A549 (cell line): ENCODE measurements at regions not wholly inside any gene's neighbourhood (a gene's known extent, or its start where the extent isn't known, plus 50 kb on each side); places are given as distances from the start of the nearest gene placed in this dataset.
A peak's percentile ranks its signal among the peaks of the same experiment; 100 is the strongest.

Experiments
- ATAC-seq, 2 experiments: fragments of 200-7000 bp in 1 of 2; fragments of >200 bp in 1 of 2; cut with Nextera tagmentation in 1 of 2; cut with Tn5 transposase in 1 of 2; 3 replicates each; pipeline versions ENCODE4 v1.8.0 to v1.9.1; 2018 to 2020; ENCODE audit warnings: mild to moderate bottlenecking in 1 of 2, moderate library complexity in 1 of 2
- CTCF ChIA-PET: fragments of 300-600 bp; sonication (Branson Sonifier 250); formaldehyde crosslinking; extraction: SDS; loops from one replicate; lab custom pipeline; 2021; ENCODE audit warnings: antibody characterized with exemption, inconsistent platforms; lab: Yijun Ruan, JAX
- POLR2A ChIA-PET: fragments of 350-600 bp; formaldehyde crosslinking; extraction: SDS; loops from one replicate; lab custom pipeline; 2021; ENCODE audit warnings: antibody characterized with exemption, inconsistent platforms; lab: Yijun Ruan, JAX
- DNase-seq, 2 experiments: peaks; one replicate each; pipeline versions ENCODE4 v3.0.0 to v3.0.0-alpha.2; 2011 to 2016; ENCODE audit warnings: low read depth in 1 of 2, low spot score in 1 of 2
- FAIRE-seq: peaks from 2 replicates; lab custom pipeline; 2011; peaks lifted over from hg19 to GRCh38; lab: Jason Lieb, UNC
- H3K27ac ChIP-seq, 2 experiments: fragments of >200 bp; sonication (Bioruptor Twin); formaldehyde crosslinking; 3 replicates each; pipeline ENCODE4 v1.5.1; 2016 to 2017
- H3K4me1 ChIP-seq: fragments of >200 bp; sonication (Bioruptor Twin); formaldehyde crosslinking; 3 replicates; pipeline ENCODE4 v1.6.1; 2016
- H3K4me2 ChIP-seq: fragments of >200 bp; sonication (Bioruptor Twin); formaldehyde crosslinking; 3 replicates; pipeline ENCODE4 v1.6.1; 2016
- H3K4me3 ChIP-seq: fragments of >200 bp; sonication (Bioruptor Twin); formaldehyde crosslinking; 3 replicates; pipeline ENCODE4 v1.5.1; 2016
- H3K9me3 ChIP-seq: fragments of >200 bp; sonication (Bioruptor Twin); formaldehyde crosslinking; 3 replicates; pipeline ENCODE4 v1.6.1; 2016
- ATOH8 ChIP-seq: fragments of 250-450 bp; sonication (Bioruptor Pico); IDR thresholded peaks from 2 replicates; pipeline ENCODE4 v1.5.0; 2020; ENCODE audit warnings: low read depth, mild to moderate bottlenecking, moderate library complexity
- BHLHE40 ChIP-seq: IDR thresholded peaks from 2 replicates; pipeline ENCODE4 v1.6.1; 2012; ENCODE audit warnings: low read depth, low read length, inconsistent platforms
- CBX2 ChIP-seq: fragments of 200-600 bp; sonication (generic); IDR thresholded peaks from 2 replicates; pipeline ENCODE4 v1.6.1; 2016; ENCODE audit warnings: low read depth, mild to moderate bottlenecking, borderline replicate concordance
- CBX8 ChIP-seq: fragments of 200-600 bp; sonication (generic); IDR thresholded peaks from 2 replicates; pipeline ENCODE4 v1.6.1; 2016
- EHMT2 ChIP-seq: fragments of 200-600 bp; sonication (generic); IDR thresholded peaks from 2 replicates; pipeline ENCODE4 v1.6.1; 2016; ENCODE audit warnings: antibody characterized with exemption, low read depth, mild to moderate bottlenecking, moderate library complexity
- EP300 ChIP-seq, 2 experiments: fragments of >200 bp; sonication (Bioruptor Twin); formaldehyde crosslinking; IDR thresholded peaks; 2 replicates in 1 of 2; 3 replicates in 1 of 2; pipeline ENCODE4 v1.6.1; 2016 to 2017
- FOSB ChIP-seq: fragments of 250-450 bp; sonication (Bioruptor Pico); IDR thresholded peaks from 2 replicates; pipeline ENCODE4 v1.5.0; 2020; ENCODE audit warnings: mild to moderate bottlenecking, moderate library complexity
- GATA3 ChIP-seq: IDR thresholded peaks from 2 replicates; pipeline ENCODE4 v1.6.1; 2012; ENCODE audit warnings: borderline replicate concordance
- HDAC2 ChIP-seq: fragments of 200-600 bp; sonication (generic); IDR thresholded peaks from 2 replicates; pipeline ENCODE4 v1.6.1; 2016
- HEYL ChIP-seq: fragments of 250-450 bp; sonication (Bioruptor Pico); IDR thresholded peaks from 2 replicates; pipeline ENCODE4 v1.8.0; 2021; ENCODE audit warnings: mild to moderate bottlenecking, moderate library complexity
- HOXB13 ChIP-seq: fragments of 250-450 bp; sonication (Bioruptor Pico); IDR thresholded peaks from 2 replicates; pipeline ENCODE4 v1.5.0; 2020; ENCODE audit warnings: low read depth, mild to moderate bottlenecking, moderate library complexity
- JUNB ChIP-seq: fragments of >200 bp; sonication (Bioruptor Twin); formaldehyde crosslinking; IDR thresholded peaks from 2 replicates; pipeline ENCODE4 v1.6.1; 2016
- KDM1A ChIP-seq: fragments of 200-600 bp; sonication (generic); IDR thresholded peaks from 2 replicates; pipeline ENCODE4 v1.6.1; 2016; ENCODE audit warnings: low read depth, mild to moderate bottlenecking
- MAFK ChIP-seq: fragments of 450-650 bp; IDR thresholded peaks from 2 replicates; pipeline ENCODE4 v1.6.1; 2014; ENCODE audit not compliant: partially characterized antibody
- MYC ChIP-seq: IDR thresholded peaks from 2 replicates; pipeline ENCODE4 v1.6.1; 2012; ENCODE audit warnings: mild to moderate bottlenecking, inconsistent platforms, low read length, improper control_type of control experiment, borderline replicate concordance
- NPAS2 ChIP-seq: fragments of 250-450 bp; sonication (Bioruptor Pico); IDR thresholded peaks from 2 replicates; pipeline ENCODE4 v1.8.0; 2022; ENCODE audit warnings: mild to moderate bottlenecking, moderate library complexity, borderline replicate concordance
- POLR2A ChIP-seq: IDR thresholded peaks from 2 replicates; pipeline ENCODE4 v1.6.1; 2012; ENCODE audit warnings: mild to moderate bottlenecking, low read length
- REST ChIP-seq: fragments of 200-600 bp; sonication (generic); IDR thresholded peaks from 2 replicates; pipeline ENCODE4 v1.6.1; 2016; ENCODE audit warnings: antibody characterized with exemption, mild to moderate bottlenecking, moderate library complexity
- RFX5 ChIP-seq: fragments of 450-650 bp; IDR thresholded peaks from 2 replicates; pipeline ENCODE4 v1.7.1; 2014; ENCODE audit warnings: antibody characterized with exemption, mild to moderate bottlenecking, moderate library complexity
- SREBF2 ChIP-seq: fragments of 450-650 bp; IDR thresholded peaks from 2 replicates; pipeline ENCODE4 v1.6.1; 2014; ENCODE audit warnings: mild to moderate bottlenecking, moderate library complexity
- TFCP2L1 ChIP-seq: fragments of 250-450 bp; sonication (Bioruptor Pico); IDR thresholded peaks from 2 replicates; pipeline ENCODE4 v1.5.0; 2021; ENCODE audit warnings: mild to moderate bottlenecking
- TP53 ChIP-seq: fragments of 250-450 bp; sonication (Bioruptor Pico); IDR thresholded peaks from 2 replicates; pipeline ENCODE4 v1.5.0; 2021; ENCODE audit warnings: mild to moderate bottlenecking, moderate library complexity
- ZC3H11A ChIP-seq: fragments of 450-650 bp; IDR thresholded peaks from 2 replicates; pipeline ENCODE4 v1.6.1; 2014; ENCODE audit warnings: antibody characterized with exemption, mild to moderate bottlenecking
- ZNF302 ChIP-seq: fragments of 250-450 bp; sonication (Bioruptor Pico); IDR thresholded peaks from 2 replicates; pipeline ENCODE4 v1.9.0; 2021; ENCODE audit warnings: inconsistent platforms, mild to moderate bottlenecking, moderate library complexity
- WGBS: methylation state at CpG from one replicate; pipeline ENCODE4 v1.1.6; 2017; ENCODE audit errors: missing lambda C conversion rate; 5-methylcytosine and 5-hydroxymethylcytosine counted together

- TF ChIP-seq CBX2 (no peak), GATA3 (no peak), MAFK (no peak), KDM1A (no peak), ZC3H11A (no peak)
These were observed 139.0 kb upstream of the ITGA1 start (continued) for GRCh38 chr5:52648726-52649125.

GRCh38 chr5:52655163-52655562 lies 132.6 kb upstream of the ITGA1 start:
- WGBS: 0% methylated on average over 1 of the region's 1 CpG
- POLR2A ChIA-PET: no interaction called here

GRCh38 chr5:52656569-52657246 lies 131.0 kb upstream of the ITGA1 start:
- WGBS: 5% methylated on average over 4 of the region's 4 CpGs
- FAIRE-seq (no peak), DNase-seq (no peak), ATAC-seq (no peak)
- H3K4me2 ChIP-seq: peak overlapping the region; percentile 42; the same call in 1 of the 3 replicates
- POLR2A ChIA-PET: no interaction called here
- no peaks in the 10 kb centered on the region for H3K9me3 ChIP-seq
- H3K4me1 ChIP-seq: no peaks in the 10 kb centered on the region
- H3K27ac ChIP-seq: no peak overlapping the region
- no peak overlapping the region for H3K4me3 ChIP-seq
- TF ChIP-seq POLR2A (no peak), NPAS2 (CRISPR knock-in tag) (no peak), TFCP2L1 (no peak), REST (no peak), JUNB (no peak), MYC (no peak), HDAC2 (no peak), EHMT2 (no peak), MAFK (no peak), CBX2 (no peak), ZNF302 (CRISPR knock-in tag) (no peak), FOSB (CRISPR knock-in tag) (no peak), SREBF2 (no peak), HOXB13 (CRISPR knock-in tag) (no peak), HEYL (no peak), EP300 (IDR thresholded peaks at IDR 0.05) (no peak), TP53 (CRISPR knock-in tag) (no peak)
- TF ChIP-seq, all 56 proteins: peak for 0
- CTCF ChIA-PET: interaction anchor here (0.9 to 2.7 kb wide), 6 partner anchors 26 to 1699 kb away, joined by 3 to 22 read pairs (median 8); no protein-coding TSS in a partner anchor

More at GRCh38 chr5:52655163-52655562, 132.6 kb upstream of the ITGA1 start:
- H3K4me3 ChIP-seq: no peak overlapping the region
- CTCF ChIA-PET: interaction anchor here (1.2 to 2.5 kb wide), 2 partner anchors 1692 to 1696 kb away, joined by 7 to 8 read pairs; no protein-coding TSS in a partner anchor
- H3K4me1 ChIP-seq: no peaks in the 10 kb centered on the region
- TF ChIP-seq GATA3 (no peak), BHLHE40 (no peak), NPAS2 (CRISPR knock-in tag) (no peak), ATOH8 (CRISPR knock-in tag) (no peak), HEYL (no peak), CBX8 (no peak), RFX5 (no peak)
- H3K27ac ChIP-seq: no peak overlapping the region
- no peak overlapping the region for H3K4me2 ChIP-seq
- no peak for ATAC-seq
- no peaks in the 10 kb centered on the region for H3K9me3 ChIP-seq
- FAIRE-seq: no peak
- no peak for DNase-seq
